NCI-H2081 (cell line): ENCODE measurements at regions not wholly inside any gene's neighbourhood (a gene's known extent, or its start where the extent isn't known, plus 50 kb on each side); places are given as distances from the start of the nearest gene placed in this dataset.

Experiments used
- DNase-seq, 2 experiments: peaks; one replicate each; lab custom pipeline; 2025; lab: John Stamatoyannopoulos, UW

- DNase-seq = no peak
Observed at GRCh38 chr5:60376860-60377259, 323.1 kb downstream of the DEPDC1B start.

GRCh38 chr5:60374409-60374808 is 325.6 kb downstream of the DEPDC1B start:
- DNase-seq = no peak

GRCh38 chr5:60372786-60373185 is 327.2 kb downstream of the DEPDC1B start:
- no peak for DNase-seq

DNA sequence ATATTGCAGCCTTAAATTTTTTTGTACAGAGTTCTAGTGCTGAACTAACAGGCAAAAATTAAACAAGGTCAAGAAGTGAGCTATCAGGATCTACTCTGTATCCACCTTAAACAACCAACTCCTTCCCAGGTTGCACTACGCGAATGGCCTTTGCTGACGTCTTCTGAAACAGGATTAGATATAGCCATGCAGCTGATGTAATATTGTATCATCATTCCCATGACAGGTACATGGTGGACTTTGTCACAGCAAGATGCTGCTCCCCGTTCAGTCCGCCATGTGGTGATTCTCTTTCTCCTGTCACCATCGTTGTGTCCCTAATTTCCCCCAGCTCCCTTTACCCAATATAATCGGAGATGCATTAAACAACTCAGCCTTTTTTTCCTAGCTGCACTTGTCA is 328.9 kb downstream of the DEPDC1B start:
- DNase-seq = no peak

- no peak for DNase-seq
Observed at GRCh38 chr5:60370508-60370907, 329.5 kb downstream of the DEPDC1B start.

DNA sequence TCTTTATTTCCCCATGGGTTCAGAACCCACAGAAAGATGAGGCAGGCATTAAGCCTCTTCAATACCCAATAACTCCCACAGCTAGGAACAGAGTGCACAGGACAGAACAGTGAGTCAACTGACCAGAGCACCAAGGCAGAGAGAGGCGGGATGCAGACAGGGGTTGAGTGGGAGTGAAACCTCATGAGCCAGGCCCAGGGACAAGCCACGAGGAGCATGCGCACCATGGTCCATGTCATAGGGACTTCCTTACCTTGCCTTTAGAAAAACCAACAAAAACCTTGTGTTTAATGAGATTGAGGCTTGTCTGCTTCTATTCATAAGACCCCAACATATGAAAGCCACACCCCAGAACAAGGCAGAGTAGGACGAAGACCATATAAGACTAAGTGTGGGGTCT is 330.6 kb downstream of the DEPDC1B start:
- DNase-seq = no peak

GRCh38 chr5:60368100-60368499 is 331.9 kb downstream of the DEPDC1B start:
- DNase-seq = no peak

GRCh38 chr5:60366489-60366888 is 333.5 kb downstream of the DEPDC1B start:
- DNase-seq = no peak

DNA sequence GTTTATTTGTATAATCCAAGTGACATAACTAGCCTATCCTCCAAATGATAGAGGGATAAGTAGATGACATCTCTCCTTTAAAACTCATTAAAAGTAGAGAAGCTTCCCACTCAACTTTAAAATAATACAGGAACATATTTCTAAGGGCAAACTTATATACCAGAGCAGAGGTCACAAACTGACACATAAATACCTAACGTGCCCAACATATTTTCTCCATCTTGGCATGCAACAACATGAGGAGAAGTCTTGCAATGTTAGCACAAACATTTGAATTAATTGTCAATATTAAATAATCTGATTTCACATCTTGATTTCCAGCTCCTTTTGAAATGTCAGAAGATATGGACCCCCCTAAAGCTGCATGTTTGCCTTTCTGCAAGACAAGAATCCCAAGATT is 335.0 kb downstream of the DEPDC1B start:
- DNase-seq = no peak

DNA sequence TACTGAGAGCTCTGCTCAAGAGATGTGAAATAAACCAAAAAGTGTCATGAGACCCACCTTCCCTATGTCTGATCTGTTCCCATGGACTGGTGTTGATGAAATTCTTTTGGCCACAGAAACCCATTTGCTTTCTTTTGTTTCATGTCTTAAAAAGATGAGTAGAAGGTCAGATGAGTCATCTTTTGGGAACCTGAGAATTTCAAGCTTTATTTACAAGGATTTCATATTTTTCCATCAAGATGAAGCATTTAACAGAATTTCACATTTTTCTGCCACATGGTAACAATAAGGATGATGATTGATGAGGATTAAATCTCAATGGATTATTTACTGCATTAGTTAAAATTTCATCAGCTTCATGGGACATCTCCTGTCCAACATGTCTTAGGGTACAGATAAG is 337.8 kb downstream of the DEPDC1B start:
- no peak for DNase-seq

GRCh38 chr5:60360355-60360754 is 339.6 kb downstream of the DEPDC1B start:
- no peak for DNase-seq

GRCh38 chr5:60357302-60357701 is 342.7 kb downstream of the DEPDC1B start:
- no peak for DNase-seq

GRCh38 chr5:60356745-60357144 is 343.2 kb downstream of the DEPDC1B start:
- DNase-seq = peak in 1 of 2 experiments; percentile 26

GRCh38 chr5:60355181-60355580 is 344.8 kb downstream of the DEPDC1B start:
- DNase-seq = no peak

DNA sequence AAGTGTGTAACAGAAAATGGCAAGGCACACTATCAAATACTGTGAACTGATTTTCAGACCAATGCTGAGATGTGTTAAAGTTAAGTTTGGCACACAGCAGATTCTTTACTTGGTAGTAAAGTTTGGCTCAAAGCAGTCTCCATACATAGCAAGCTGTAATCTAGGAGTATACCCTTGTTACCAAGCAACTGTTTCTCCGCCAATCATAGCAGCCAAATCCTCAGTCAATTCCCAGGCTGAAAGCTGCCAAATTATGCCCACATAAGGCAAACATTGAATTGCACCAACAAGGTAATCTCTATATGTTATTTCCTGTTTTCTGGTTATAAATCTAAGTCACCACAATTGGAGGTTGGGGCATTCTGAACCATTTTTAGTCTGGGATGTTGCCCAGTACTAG is 345.7 kb downstream of the DEPDC1B start:
- DNase-seq = peak; percentile 13 to 59

GRCh38 chr5:60352992-60353599 is 346.9 kb downstream of the DEPDC1B start:
- peak; percentile 13 to 57 for DNase-seq

DNA sequence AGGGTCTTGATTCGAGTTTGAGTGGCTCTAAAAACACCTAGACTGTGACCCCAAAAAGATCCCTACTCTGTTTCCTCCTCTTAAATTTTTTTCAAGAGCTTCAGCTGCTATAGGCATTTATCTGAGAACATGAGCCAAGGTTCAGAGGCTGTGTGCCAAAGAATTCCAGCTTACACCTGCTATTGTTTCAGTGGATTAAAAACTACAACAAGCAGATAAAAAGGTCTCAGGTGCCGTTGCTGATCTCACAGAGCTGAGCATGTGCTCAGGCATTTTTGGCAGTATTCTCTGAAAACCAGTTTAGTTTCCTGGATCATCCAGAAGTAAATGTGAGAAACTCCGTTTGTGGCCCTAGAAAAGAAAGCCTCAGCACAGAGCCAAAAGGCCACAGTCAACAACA is 349.2 kb downstream of the DEPDC1B start:
- DNase-seq = no peak

DNA sequence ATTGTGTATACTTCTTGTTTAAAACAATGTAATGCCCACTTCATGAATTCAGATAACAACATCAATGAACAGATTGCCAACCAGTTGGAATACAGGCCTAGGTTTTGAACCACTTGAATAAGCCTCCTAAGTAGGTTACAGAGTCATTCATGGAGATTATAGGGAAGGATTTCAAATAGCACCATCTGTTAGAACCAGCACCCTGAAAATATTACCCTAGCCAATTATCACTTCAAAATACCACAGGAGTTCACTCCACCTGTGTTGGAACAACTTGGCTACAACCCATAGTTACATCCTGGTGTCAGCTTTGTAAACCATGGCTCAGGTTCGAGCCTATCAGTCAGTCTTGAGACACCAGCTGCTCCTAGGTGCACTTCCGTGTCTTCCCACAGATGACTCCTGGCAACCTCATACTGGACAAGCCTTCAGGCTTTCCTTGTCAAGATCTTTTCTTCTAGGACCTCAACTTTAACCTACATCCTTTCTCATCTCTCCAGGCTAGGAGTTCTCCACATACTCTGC is 350.0 kb downstream of the DEPDC1B start:
- no peak for DNase-seq

DNA sequence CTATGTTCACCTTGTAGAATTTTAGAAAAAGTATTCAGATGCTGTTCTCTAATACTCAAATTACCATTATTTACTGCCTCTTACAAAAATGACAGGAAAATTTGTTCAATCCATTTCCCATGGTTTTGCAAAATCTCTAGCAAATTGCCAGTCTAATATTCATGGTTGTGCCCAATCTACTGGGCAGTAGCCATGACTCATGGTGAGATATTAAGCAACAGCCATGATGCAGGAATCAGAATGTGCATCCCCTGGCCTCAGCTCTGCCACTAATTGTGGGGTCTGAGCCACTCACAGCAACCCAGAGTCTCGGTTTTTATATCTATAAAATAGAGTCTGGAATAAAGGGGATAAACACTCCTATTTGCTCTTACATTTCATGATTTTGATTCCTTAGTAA is 353.6 kb downstream of the DEPDC1B start:
- no peak for DNase-seq

- no peak for DNase-seq
Observed at GRCh38 chr5:60343102-60343501, 356.9 kb downstream of the DEPDC1B start.

GRCh38 chr5:60340965-60341471 is 358.9 kb downstream of the DEPDC1B start:
- no peak for DNase-seq

DNA sequence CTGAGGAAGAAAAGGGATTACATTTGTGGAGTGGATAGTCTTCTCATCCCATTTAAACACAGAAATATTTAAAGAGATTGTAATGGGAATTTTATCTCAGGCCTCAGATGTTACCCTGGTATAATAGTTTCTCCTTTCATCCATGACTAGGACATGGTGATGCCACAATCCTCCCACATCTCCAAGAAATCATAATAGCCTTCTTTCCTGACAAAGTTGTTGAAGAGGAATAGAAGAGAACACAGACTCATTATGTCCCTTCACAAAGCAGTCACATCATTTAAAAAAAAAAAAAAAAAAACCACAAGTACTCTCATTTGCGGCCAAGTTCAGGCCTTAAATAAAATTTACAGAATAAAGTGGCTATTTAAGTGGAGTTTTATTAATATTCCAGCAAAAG is 359.6 kb downstream of the DEPDC1B start:
- no peak for DNase-seq

GRCh38 chr5:60339691-60340201 is 360.2 kb downstream of the DEPDC1B start:
- DNase-seq = no peak

DNA sequence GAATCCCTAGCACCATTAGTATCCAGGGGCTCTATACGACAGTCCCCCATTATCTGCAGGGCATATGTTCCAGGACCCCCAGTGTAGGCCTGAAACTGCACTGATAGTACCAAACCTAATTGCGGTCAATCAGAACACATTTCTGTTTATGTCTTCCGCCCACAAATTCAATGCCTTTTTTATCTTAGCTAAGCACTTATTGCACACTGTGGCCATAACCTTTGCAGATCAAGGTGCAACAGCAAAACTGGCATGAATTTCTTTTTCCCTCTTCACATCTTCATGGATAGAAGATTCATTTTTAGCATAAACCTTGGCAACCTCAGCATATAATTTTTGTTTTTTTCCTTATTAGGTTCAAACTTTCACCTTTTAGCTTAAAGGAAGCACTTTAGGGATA is 361.1 kb downstream of the DEPDC1B start:
- no peak for DNase-seq
